ENCODE measurements at regions not wholly inside any gene's neighbourhood (a gene's known extent, or its start where the extent isn't known, plus 50 kb on each side); places are given as distances from the start of the nearest gene placed in this dataset.

- no peak overlapping the region for H2AFZ ChIP-seq (ENCODE audit: low read depth, low read length, severe bottlenecking)
- H4K20me1 ChIP-seq (ENCODE audit: low read depth, low read length): no peaks in the 10 kb centered on the region
- no peak overlapping the region for H3K4me2 ChIP-seq (ENCODE audit: low read depth, low read length, poor library complexity, severe bottlenecking)
- no peak overlapping the region for H3K9ac ChIP-seq (ENCODE audit: low read length)
- H3K27me3 ChIP-seq (ENCODE audit: low read length): no peaks in the 10 kb centered on the region
- no peaks in the 10 kb centered on the region for H3K9me2 ChIP-seq (replicated peaks; ENCODE audit: insufficient read depth, low read length)
- TF ChIP-seq, protein P1, sequence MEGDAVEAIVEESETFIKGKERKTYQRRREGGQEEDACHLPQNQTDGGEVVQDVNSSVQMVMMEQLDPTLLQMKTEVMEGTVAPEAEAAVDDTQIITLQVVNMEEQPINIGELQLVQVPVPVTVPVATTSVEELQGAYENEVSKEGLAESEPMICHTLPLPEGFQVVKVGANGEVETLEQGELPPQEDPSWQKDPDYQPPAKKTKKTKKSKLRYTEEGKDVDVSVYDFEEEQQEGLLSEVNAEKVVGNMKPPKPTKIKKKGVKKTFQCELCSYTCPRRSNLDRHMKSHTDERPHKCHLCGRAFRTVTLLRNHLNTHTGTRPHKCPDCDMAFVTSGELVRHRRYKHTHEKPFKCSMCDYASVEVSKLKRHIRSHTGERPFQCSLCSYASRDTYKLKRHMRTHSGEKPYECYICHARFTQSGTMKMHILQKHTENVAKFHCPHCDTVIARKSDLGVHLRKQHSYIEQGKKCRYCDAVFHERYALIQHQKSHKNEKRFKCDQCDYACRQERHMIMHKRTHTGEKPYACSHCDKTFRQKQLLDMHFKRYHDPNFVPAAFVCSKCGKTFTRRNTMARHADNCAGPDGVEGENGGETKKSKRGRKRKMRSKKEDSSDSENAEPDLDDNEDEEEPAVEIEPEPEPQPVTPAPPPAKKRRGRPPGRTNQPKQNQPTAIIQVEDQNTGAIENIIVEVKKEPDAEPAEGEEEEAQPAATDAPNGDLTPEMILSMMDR (IDR thresholded peaks at IDR 0.05; ENCODE audit: insufficient read depth, low read length, poor library complexity, severe bottlenecking): no peak
- no peak for TF ChIP-seq EZH2phosphoT487 (conservative IDR thresholded peaks at IDR 0.05; ENCODE audit: low read length)
- no peaks in the 10 kb centered on the region for H3F3A ChIP-seq (ENCODE audit: insufficient read depth)
- no peaks in the 10 kb centered on the region for H3K79me2 ChIP-seq (ENCODE audit: insufficient read depth, low read length)
- H3K36me3 ChIP-seq (ENCODE audit: low read length): no peaks in the 10 kb centered on the region
- H3K4me3 ChIP-seq (ENCODE audit: insufficient read depth, low read length, poor library complexity, severe bottlenecking): no peak overlapping the region
- no peaks in the 10 kb centered on the region for H3K9me3 ChIP-seq (ENCODE audit: insufficient read depth, low read length)
- no peak overlapping the region for H3K27ac ChIP-seq (ENCODE audit: low read depth, low read length)
Measured at GRCh38 chr22:47778160-47778658, 1015.8 kb downstream of the TBC1D22A start.

DNA sequence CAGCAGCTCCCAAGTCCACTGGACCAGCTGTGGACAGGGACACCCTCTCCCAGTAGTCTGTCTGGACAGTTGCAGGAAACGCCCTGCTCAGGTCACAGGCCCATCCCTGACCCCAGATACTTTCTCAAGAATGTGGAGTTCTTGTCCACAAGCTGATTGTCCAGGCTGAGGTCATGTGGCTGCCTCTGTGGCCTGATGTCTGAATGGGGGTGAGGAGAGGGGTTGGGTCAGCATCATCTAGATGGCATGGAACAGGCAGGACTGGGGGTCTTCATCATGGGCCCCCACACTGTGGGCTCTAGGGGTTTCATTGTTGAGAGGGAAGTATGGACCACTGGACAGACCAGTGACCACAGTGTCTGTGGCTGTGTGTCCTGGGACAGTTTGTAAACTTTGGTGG is 1015.0 kb downstream of the TBC1D22A start:
- no peak overlapping the region for H2AFZ ChIP-seq (ENCODE audit: low read depth, low read length, severe bottlenecking)
- TF ChIP-seq, protein P1 (IDR thresholded peaks at IDR 0.05; ENCODE audit: insufficient read depth, low read length, poor library complexity, severe bottlenecking): no peak
- TF ChIP-seq EZH2phosphoT487 (conservative IDR thresholded peaks at IDR 0.05; ENCODE audit: low read length): no peak
- H3K27ac ChIP-seq (ENCODE audit: low read depth, low read length): no peak overlapping the region
- H3K4me2 ChIP-seq (ENCODE audit: low read depth, low read length, poor library complexity, severe bottlenecking): no peak overlapping the region
- H3K9me2 ChIP-seq (replicated peaks; ENCODE audit: insufficient read depth, low read length): no peaks in the 10 kb centered on the region
- H3K4me3 ChIP-seq (ENCODE audit: insufficient read depth, low read length, poor library complexity, severe bottlenecking): no peak overlapping the region
- no peaks in the 10 kb centered on the region for H3F3A ChIP-seq (ENCODE audit: insufficient read depth)
- no peak overlapping the region for H3K9ac ChIP-seq (ENCODE audit: low read length)
- H4K20me1 ChIP-seq (ENCODE audit: low read depth, low read length): no peaks in the 10 kb centered on the region
- H3K27me3 ChIP-seq (ENCODE audit: low read length): no peaks in the 10 kb centered on the region
- H3K36me3 ChIP-seq (ENCODE audit: low read length): no peaks in the 10 kb centered on the region
- H3K79me2 ChIP-seq (ENCODE audit: insufficient read depth, low read length): no peaks in the 10 kb centered on the region
- no peaks in the 10 kb centered on the region for H3K9me3 ChIP-seq (ENCODE audit: insufficient read depth, low read length)

- Histone ChIP-seq H3K9me2 (replicated peaks; ENCODE audit: insufficient read depth, low read length) (no peaks in the 10 kb centered on the region), H3K4me2 (ENCODE audit: low read depth, low read length, poor library complexity, severe bottlenecking) (no peak overlapping the region), H3K27me3 (ENCODE audit: low read length) (no peaks in the 10 kb centered on the region), H3K79me2 (ENCODE audit: insufficient read depth, low read length) (no peaks in the 10 kb centered on the region), H4K20me1 (ENCODE audit: low read depth, low read length) (no peaks in the 10 kb centered on the region), H3K36me3 (ENCODE audit: low read length) (no peaks in the 10 kb centered on the region), H3K9me3 (ENCODE audit: insufficient read depth, low read length) (no peaks in the 10 kb centered on the region), H3F3A (ENCODE audit: insufficient read depth) (no peaks in the 10 kb centered on the region), H3K27ac (ENCODE audit: low read depth, low read length) (no peak overlapping the region), H2AFZ (ENCODE audit: low read depth, low read length, severe bottlenecking) (no peak overlapping the region), H3K4me3 (ENCODE audit: insufficient read depth, low read length, poor library complexity, severe bottlenecking) (no peak overlapping the region), H3K9ac (ENCODE audit: low read length) (no peak overlapping the region)
- TF ChIP-seq, protein P1 (IDR thresholded peaks at IDR 0.05; ENCODE audit: insufficient read depth, low read length, poor library complexity, severe bottlenecking): no peak
- TF ChIP-seq EZH2phosphoT487 (conservative IDR thresholded peaks at IDR 0.05; ENCODE audit: low read length): no peak
Measured at GRCh38 chr22:47776329-47776728, 1013.9 kb downstream of the TBC1D22A start.
